ENCODE measurements at regions not wholly inside any gene's neighbourhood (a gene's known extent, or its start where the extent isn't known, plus 50 kb on each side); places are given as distances from the start of the nearest gene placed in this dataset.

DNA sequence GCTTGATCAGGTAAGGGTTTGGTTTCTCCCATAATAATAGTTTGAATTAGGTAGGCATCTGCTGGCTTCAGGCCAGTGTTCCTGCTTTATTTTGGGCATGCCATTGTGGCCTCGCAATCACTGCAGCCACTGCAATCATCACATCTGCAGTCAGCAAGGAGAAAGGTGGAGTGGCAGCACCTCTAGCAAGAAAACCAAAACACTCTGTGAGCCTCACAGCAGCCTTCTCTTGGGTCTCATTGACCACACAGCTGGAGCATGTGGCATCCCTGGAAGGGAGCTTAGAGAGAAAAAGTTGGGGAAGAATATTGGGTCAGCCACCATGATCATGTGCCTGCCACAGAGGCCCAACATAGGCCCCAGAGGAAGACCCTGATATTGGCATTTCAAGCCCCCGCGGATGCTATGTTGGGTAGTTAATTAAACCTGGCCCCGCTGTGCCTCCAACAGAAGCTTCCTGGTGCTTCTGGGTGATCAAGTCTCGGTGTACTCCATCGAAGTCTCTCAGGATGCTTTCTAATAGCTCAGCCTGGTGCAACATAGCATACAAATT, 158.0 kb upstream of the UBE2E1 start:
- TF ChIP-seq CTCF (IDR thresholded peaks at IDR 0.05), result no peak
- TF ChIP-seq POLR2AphosphoS5 (IDR thresholded peaks at IDR 0.05), result no peak
